Activated CD4-positive, alpha-beta T cell treated with anti-CD3 and anti-CD28 coated beads for 4 hours (primary cell): ENCODE measurements at regions not wholly inside any gene's neighbourhood (a gene's known extent, or its start where the extent isn't known, plus 50 kb on each side); places are given as distances from the start of the nearest gene placed in this dataset.
"Not testable (repeated sequence)": the region's sequence is repeated elsewhere in the genome, so short reads cannot be mapped to it uniquely, and the experiment has no call there.

Experiments
- DNase-seq, 2 donors: peaks; one replicate each; pipeline ENCODE4 v3.0.0-alpha.2; 2020

DNA sequence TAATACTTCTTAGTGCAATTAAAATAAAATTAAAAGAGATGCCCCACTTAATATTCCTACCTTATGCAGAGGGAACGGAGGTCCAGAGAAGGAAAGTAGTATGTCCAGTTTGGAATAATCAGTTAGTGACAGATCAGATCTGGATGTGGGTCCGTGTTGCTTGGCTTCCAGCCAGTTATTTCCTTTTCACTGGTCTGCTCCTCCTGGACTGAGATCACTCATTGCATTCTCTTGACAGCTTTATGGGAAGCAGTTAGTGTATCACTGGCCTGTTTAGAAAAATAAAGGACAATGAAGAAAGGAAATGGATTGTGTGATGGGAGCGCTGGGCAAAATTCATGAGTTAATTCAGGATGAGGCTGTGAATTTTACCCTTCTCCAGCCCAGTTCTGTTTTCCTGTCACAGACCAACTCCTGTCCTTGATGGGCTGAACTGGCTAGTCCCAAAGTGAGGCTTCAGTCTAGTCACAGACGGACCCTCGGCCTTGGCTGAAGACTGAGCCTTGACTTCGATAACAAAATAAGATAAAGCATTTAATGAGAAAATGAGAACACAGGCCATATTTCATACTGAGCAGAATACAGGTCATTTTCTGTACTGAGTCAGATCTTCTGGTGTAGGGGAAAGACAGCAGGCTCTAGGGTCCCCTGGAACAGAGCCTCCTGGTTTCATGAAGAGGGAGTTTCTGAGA lies 85.2 kb upstream of the TRABD2B start:
- DNase-seq: no peak

GRCh38 chr1:48080331-48081255 lies 83.4 kb upstream of the TRABD2B start:
- no peak for DNase-seq

- DNase-seq: no peak
These were observed 81.9 kb upstream of the TRABD2B start for GRCh38 chr1:48079096-48079495.

- no peak for DNase-seq
These were observed 80.6 kb upstream of the TRABD2B start for GRCh38 chr1:48077795-48078222.

DNA sequence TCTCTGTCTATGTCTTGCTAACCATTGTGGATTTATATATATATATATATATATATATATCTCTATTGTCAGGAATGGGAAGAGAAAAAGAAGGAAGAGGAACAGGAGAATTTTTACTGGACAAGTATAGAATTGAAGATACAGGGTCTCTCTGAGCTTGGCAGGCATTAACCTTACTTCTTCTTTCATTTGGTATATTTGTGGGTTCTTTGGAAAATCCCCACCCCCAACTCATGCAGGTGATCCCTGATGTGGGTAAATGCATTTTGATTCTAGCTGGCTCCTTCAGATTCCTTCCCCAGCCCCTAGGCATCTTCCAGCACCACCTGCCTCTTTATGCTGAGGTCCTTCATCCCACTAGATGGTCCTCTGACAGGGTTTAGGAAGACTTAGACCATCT lies 78.8 kb upstream of the TRABD2B start:
- no peak for DNase-seq

GRCh38 chr1:48073798-48074530 lies 76.8 kb upstream of the TRABD2B start:
- no peak for DNase-seq

DNA sequence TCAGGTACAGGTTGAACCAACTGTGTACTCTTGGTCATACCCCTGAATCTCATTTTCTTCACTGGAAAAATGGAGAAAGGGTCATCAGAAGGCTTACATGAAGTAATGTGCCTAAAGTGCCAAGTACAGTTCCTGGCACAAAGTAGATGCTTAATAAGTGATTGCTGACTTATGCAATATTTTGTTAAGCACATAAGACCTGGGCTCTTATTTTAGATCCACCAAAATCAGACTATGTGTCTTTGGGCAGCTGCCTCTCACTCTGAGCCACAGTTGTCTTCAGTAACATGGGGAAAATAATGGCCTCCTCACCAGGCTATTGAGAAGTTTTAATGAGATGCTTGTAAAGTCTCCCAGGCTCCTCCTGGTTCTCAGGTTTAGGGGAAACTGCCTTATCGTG lies 74.3 kb upstream of the TRABD2B start:
- no peak for DNase-seq

DNA sequence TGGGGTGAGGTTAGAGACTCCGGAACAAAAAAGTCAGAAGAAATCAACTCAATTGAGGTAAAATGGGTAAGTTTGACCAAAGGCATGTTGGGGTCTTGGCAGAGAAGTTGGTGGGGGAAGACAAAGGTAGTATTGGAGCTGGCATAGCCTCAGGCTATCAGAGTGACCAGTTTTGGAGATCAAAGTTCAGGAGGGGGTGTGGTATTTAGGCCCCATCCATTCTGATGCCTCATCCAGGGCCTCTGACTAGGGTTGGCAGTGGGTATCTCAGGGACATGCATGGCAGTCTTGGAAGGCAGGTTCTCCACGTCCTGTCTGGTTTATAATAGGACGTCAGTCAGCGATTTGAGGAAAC lies 73.2 kb upstream of the TRABD2B start:
- no peak for DNase-seq

GRCh38 chr1:48069662-48070395 lies 72.6 kb upstream of the TRABD2B start:
- DNase-seq: no peak

DNA sequence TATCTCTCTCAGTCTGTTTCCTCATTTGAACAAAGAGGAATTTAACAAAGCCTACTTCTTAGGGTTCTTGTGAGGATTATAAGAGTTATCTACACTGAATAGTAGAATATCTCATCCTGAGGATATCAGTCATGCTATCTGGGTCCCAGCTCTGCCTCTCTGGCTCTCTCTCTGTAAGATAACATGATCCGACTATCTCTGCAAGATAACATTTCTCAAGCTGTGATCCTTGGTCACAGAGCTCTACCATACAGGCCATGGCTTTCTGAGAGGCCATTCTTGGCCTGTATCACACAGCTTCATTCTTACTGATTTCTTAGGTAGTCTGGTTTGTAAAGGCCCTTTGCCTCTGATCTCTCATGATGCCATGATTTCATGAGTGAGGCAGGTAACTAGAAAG lies 71.0 kb upstream of the TRABD2B start:
- DNase-seq: no peak

GRCh38 chr1:48066936-48067335 lies 69.8 kb upstream of the TRABD2B start:
- DNase-seq: no peak

DNA sequence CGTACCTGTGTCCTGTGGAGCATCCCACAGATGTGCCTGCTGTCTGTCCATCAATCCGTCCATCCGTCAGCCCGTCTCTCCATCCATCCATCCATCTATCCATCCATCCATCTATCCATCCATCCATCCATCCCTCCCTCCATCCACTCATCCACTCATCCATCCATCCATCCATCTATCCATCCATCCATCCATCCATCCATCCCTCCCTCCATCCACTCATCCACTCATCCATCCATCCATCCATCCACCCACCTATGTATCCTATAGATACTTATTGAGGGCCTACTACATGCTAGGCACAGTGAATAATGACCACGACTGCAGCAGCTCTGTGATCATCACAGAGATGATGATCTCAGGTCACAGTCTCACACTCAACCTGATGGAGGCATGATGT lies 67.5 kb upstream of the TRABD2B start:
- not testable (repeated sequence) for DNase-seq

DNA sequence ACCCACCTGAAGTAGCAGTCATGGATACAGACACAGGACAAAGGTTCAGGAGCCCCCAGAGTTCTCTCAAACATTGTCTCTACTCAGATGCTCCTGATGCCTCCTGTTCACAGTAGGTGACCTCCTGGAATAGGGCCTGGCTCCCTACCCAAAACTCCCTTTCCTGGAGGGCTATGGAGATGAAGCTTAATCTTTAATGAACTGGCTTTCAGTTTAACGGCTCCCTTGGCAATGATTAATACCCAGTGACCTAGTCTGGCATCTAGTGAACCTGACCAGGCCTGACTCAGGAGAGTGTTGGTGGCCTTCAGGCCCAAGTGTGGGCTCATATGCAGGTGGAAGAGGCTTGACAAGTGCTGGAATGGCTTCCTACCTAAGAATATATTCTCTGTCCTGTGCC lies 65.2 kb upstream of the TRABD2B start:
- DNase-seq: no peak

- DNase-seq: no peak
These were observed 64.3 kb upstream of the TRABD2B start for GRCh38 chr1:48061162-48062136.

DNA sequence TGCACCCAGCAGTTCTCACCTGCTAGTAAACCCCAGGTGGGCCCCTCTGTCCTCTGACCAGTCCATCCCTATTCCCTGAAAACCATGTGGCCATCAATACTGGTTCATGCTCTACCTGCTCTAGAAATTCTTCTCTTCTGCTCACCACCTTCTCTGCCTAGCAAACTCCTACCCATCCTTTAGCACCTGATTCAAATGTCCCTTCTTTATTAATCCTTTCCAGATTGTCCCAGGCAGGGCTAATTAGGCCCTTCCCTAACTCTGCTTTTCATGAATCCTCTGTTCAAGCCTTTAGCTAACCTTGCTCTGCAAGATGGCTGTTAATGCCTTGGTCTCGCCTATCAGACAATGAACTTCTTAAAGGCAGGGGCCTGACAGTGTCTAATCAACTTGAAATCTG lies 62.1 kb upstream of the TRABD2B start:
- no peak for DNase-seq

GRCh38 chr1:48058135-48059025 lies 61.2 kb upstream of the TRABD2B start:
- DNase-seq: no peak

- no peak for DNase-seq
These were observed 60.1 kb upstream of the TRABD2B start for GRCh38 chr1:48057249-48057648.

DNA sequence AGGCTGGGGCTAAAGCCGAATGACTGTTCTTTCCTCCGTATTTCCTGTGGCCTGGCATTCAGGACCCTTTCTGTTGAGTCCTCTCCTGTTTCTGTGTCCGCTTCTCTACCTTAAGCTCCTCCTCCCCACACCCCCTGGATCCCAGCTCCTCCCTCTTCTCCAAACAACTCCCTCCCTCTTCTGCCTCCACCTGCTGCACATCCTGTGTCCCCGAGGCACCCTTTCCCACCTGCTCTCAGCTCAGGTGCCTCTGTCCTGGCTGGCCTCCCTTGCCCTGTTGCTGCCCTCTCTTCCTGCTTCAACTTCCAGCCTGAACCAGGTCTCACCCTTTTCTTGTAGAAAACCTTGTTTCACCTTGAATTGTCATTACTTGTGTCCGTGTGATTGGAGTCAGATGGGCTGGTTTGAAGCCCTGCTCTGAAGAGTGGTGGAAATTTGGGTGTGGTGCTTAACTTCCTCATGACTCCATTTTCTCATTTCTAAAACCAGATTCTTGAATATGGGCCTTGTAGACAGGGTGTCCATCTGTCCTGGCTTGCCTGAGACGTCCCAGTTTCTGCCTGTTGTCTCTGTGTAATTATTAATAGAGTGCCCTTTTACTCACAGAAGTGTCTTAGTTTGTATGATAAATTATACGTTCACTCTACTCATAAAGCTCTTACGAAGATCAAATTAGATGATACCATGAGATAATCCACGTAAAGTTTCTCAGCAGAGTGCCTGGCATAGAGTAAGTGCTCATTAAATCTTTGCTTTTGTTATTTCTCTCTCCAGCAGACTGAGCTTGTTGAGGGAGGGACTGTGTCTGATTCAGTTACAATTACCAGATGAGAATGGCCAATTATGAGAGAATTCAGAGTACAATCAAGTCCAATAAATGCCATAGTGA lies 58.9 kb upstream of the TRABD2B start:
- DNase-seq: no peak

- no peak for DNase-seq
These were observed 57.0 kb upstream of the TRABD2B start for GRCh38 chr1:48054232-48054631.

DNA sequence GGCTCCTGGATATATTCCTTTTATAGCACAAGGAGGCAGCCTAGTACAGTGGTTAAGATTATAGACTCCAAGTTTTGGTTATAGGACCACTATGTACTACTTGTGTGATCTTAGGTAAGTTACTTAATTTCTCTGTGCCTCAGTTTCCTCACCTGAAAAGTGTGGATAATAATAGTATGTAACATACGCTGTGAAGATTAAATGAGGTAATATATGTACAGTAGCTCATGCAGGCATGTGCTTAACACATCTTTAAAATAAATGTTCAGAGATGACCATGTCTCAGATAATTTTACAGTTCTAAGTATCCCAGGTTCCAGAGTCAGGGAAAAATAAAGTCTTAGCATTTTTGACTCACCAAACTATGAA lies 55.7 kb upstream of the TRABD2B start:
- no peak for DNase-seq
